A549 (cell line): ENCODE measurements at regions not wholly inside any gene's neighbourhood (a gene's known extent, or its start where the extent isn't known, plus 50 kb on each side); places are given as distances from the start of the nearest gene placed in this dataset.

Source experiments
- ATAC-seq, 2 experiments: fragments of 200-7000 bp in 1 of 2; fragments of >200 bp in 1 of 2; cut with Nextera tagmentation in 1 of 2; cut with Tn5 transposase in 1 of 2; 3 replicates each; pipeline versions ENCODE4 v1.8.0 to v1.9.1; 2018 to 2020; ENCODE audit warnings: mild to moderate bottlenecking in 1 of 2, moderate library complexity in 1 of 2
- CTCF ChIA-PET: fragments of 300-600 bp; sonication (Branson Sonifier 250); formaldehyde crosslinking; extraction: SDS; loops from one replicate; lab custom pipeline; 2021; ENCODE audit warnings: antibody characterized with exemption, inconsistent platforms; lab: Yijun Ruan, JAX
- POLR2A ChIA-PET: fragments of 350-600 bp; formaldehyde crosslinking; extraction: SDS; loops from one replicate; lab custom pipeline; 2021; ENCODE audit warnings: antibody characterized with exemption, inconsistent platforms; lab: Yijun Ruan, JAX
- DNase-seq, 2 experiments: peaks; one replicate each; pipeline versions ENCODE4 v3.0.0 to v3.0.0-alpha.2; 2011 to 2016; ENCODE audit warnings: low read depth in 1 of 2, low spot score in 1 of 2
- FAIRE-seq: peaks from 2 replicates; lab custom pipeline; 2011; peaks lifted over from hg19 to GRCh38; lab: Jason Lieb, UNC
- H3K27ac ChIP-seq, 2 experiments: fragments of >200 bp; sonication (Bioruptor Twin); formaldehyde crosslinking; 3 replicates each; pipeline ENCODE4 v1.5.1; 2016 to 2017
- H3K4me1 ChIP-seq: fragments of >200 bp; sonication (Bioruptor Twin); formaldehyde crosslinking; 3 replicates; pipeline ENCODE4 v1.6.1; 2016
- H3K4me2 ChIP-seq: fragments of >200 bp; sonication (Bioruptor Twin); formaldehyde crosslinking; 3 replicates; pipeline ENCODE4 v1.6.1; 2016
- H3K4me3 ChIP-seq: fragments of >200 bp; sonication (Bioruptor Twin); formaldehyde crosslinking; 3 replicates; pipeline ENCODE4 v1.5.1; 2016
- H3K9me3 ChIP-seq: fragments of >200 bp; sonication (Bioruptor Twin); formaldehyde crosslinking; 3 replicates; pipeline ENCODE4 v1.6.1; 2016
- CHD4 ChIP-seq: fragments of 200-600 bp; sonication (generic); IDR thresholded peaks from 2 replicates; pipeline ENCODE4 v1.6.1; 2016; ENCODE audit warnings: antibody characterized with exemption, mild to moderate bottlenecking, borderline replicate concordance
- EHF ChIP-seq: fragments of 250-450 bp; sonication (Bioruptor Pico); IDR thresholded peaks from 2 replicates; pipeline ENCODE4 v1.5.0; 2020; ENCODE audit warnings: mild to moderate bottlenecking
- EP300 ChIP-seq, 2 experiments: fragments of >200 bp; sonication (Bioruptor Twin); formaldehyde crosslinking; IDR thresholded peaks; 2 replicates in 1 of 2; 3 replicates in 1 of 2; pipeline ENCODE4 v1.6.1; 2016 to 2017
- ESRRA ChIP-seq: fragments of 150-350 bp; IDR thresholded peaks from 2 replicates; pipeline ENCODE4 v1.6.1; 2014; ENCODE audit warnings: mild to moderate bottlenecking, low read length, borderline replicate concordance
- FOSB ChIP-seq: fragments of 250-450 bp; sonication (Bioruptor Pico); IDR thresholded peaks from 2 replicates; pipeline ENCODE4 v1.5.0; 2020; ENCODE audit warnings: mild to moderate bottlenecking, moderate library complexity
- HES2 ChIP-seq: fragments of >200 bp; sonication (Bioruptor Twin); formaldehyde crosslinking; IDR thresholded peaks from 2 replicates; pipeline ENCODE4 v1.6.1; 2016
- HEYL ChIP-seq: fragments of 250-450 bp; sonication (Bioruptor Pico); IDR thresholded peaks from 2 replicates; pipeline ENCODE4 v1.8.0; 2021; ENCODE audit warnings: mild to moderate bottlenecking, moderate library complexity
- HOXA7 ChIP-seq: fragments of 250-450 bp; sonication (Bioruptor Pico); IDR thresholded peaks from 2 replicates; pipeline ENCODE4 v1.5.0; 2020; ENCODE audit warnings: mild to moderate bottlenecking, moderate library complexity
- HOXB5 ChIP-seq: fragments of 250-450 bp; sonication (Bioruptor Pico); IDR thresholded peaks from 2 replicates; pipeline ENCODE4 v1.5.0; 2020; ENCODE audit warnings: mild to moderate bottlenecking, moderate library complexity
- JUN ChIP-seq, 2 experiments: fragments of >200 bp; sonication (Bioruptor Twin); formaldehyde crosslinking; IDR thresholded peaks; 2 replicates in 1 of 2; 3 replicates in 1 of 2; pipeline ENCODE4 v1.6.1; 2016 to 2017
- JUNB ChIP-seq: fragments of >200 bp; sonication (Bioruptor Twin); formaldehyde crosslinking; IDR thresholded peaks from 2 replicates; pipeline ENCODE4 v1.6.1; 2016
- KDM5A ChIP-seq: fragments of 200-600 bp; sonication (generic); IDR thresholded peaks from 2 replicates; pipeline ENCODE4 v1.6.1; 2016; ENCODE audit warnings: antibody characterized with exemption, mild to moderate bottlenecking
- MYC ChIP-seq: IDR thresholded peaks from 2 replicates; pipeline ENCODE4 v1.6.1; 2012; ENCODE audit warnings: mild to moderate bottlenecking, inconsistent platforms, low read length, improper control_type of control experiment, borderline replicate concordance
- POLR2A ChIP-seq: IDR thresholded peaks from 2 replicates; pipeline ENCODE4 v1.6.1; 2012; ENCODE audit warnings: mild to moderate bottlenecking, low read length
- POLR2AphosphoS2 ChIP-seq: conservative IDR thresholded peaks from 2 replicates; pipeline ENCODE4 v1.6.1; 2012; ENCODE audit warnings: low read length, improper control_type of control experiment, inconsistent platforms
- RARB ChIP-seq: fragments of 250-450 bp; sonication (Bioruptor Pico); IDR thresholded peaks from 2 replicates; pipeline ENCODE4 v1.8.0; 2021; ENCODE audit warnings: mild to moderate bottlenecking, moderate library complexity
- REST ChIP-seq: fragments of 200-600 bp; sonication (generic); IDR thresholded peaks from 2 replicates; pipeline ENCODE4 v1.6.1; 2016; ENCODE audit warnings: antibody characterized with exemption, mild to moderate bottlenecking, moderate library complexity
- RFX5 ChIP-seq: fragments of 450-650 bp; IDR thresholded peaks from 2 replicates; pipeline ENCODE4 v1.7.1; 2014; ENCODE audit warnings: antibody characterized with exemption, mild to moderate bottlenecking, moderate library complexity
- RNF2 ChIP-seq: fragments of 200-600 bp; sonication (generic); IDR thresholded peaks from 2 replicates; pipeline ENCODE4 v1.6.1; 2016; ENCODE audit warnings: low read depth, mild to moderate bottlenecking, antibody characterized with exemption, moderate library complexity, borderline replicate concordance
- SREBF2 ChIP-seq: fragments of 450-650 bp; IDR thresholded peaks from 2 replicates; pipeline ENCODE4 v1.6.1; 2014; ENCODE audit warnings: mild to moderate bottlenecking, moderate library complexity
- TFCP2L1 ChIP-seq: fragments of 250-450 bp; sonication (Bioruptor Pico); IDR thresholded peaks from 2 replicates; pipeline ENCODE4 v1.5.0; 2021; ENCODE audit warnings: mild to moderate bottlenecking
- USF2 ChIP-seq: fragments of 450-650 bp; IDR thresholded peaks from 2 replicates; pipeline ENCODE4 v1.6.1; 2014; ENCODE audit warnings: antibody characterized with exemption
- ZC3H11A ChIP-seq: fragments of 450-650 bp; IDR thresholded peaks from 2 replicates; pipeline ENCODE4 v1.6.1; 2014; ENCODE audit warnings: antibody characterized with exemption, mild to moderate bottlenecking
- ZNF302 ChIP-seq: fragments of 250-450 bp; sonication (Bioruptor Pico); IDR thresholded peaks from 2 replicates; pipeline ENCODE4 v1.9.0; 2021; ENCODE audit warnings: inconsistent platforms, mild to moderate bottlenecking, moderate library complexity
- WGBS: methylation state at CpG from one replicate; pipeline ENCODE4 v1.1.6; 2017; ENCODE audit errors: missing lambda C conversion rate; 5-methylcytosine and 5-hydroxymethylcytosine counted together
- TF ChIP-seq, protein P1 (sequence below): fragments of >200 bp; sonication (Bioruptor Twin); formaldehyde crosslinking; IDR thresholded peaks from 3 replicates; pipeline ENCODE4 v1.5.1; 2016
- TF ChIP-seq, protein P2 (sequence below): fragments of 250-450 bp; sonication (Bioruptor Pico); IDR thresholded peaks from 2 replicates; pipeline ENCODE4 v1.5.0; 2020; ENCODE audit warnings: low read depth, mild to moderate bottlenecking, moderate library complexity
- TF ChIP-seq, protein P3 (sequence below): fragments of >200 bp; sonication (Bioruptor Twin); formaldehyde crosslinking; IDR thresholded peaks from 3 replicates; pipeline ENCODE4 v1.6.1; 2016
- TF ChIP-seq, protein P4 (sequence below): IDR thresholded peaks from 2 replicates; pipeline ENCODE4 v1.6.1; 2012; ENCODE audit warnings: low read depth, borderline replicate concordance
- TF ChIP-seq, protein P5 (sequence below): fragments of 250-450 bp; sonication (Bioruptor Pico); IDR thresholded peaks from 2 replicates; pipeline ENCODE4 v1.5.0; 2021; ENCODE audit warnings: mild to moderate bottlenecking, moderate library complexity, borderline replicate concordance

DNA sequence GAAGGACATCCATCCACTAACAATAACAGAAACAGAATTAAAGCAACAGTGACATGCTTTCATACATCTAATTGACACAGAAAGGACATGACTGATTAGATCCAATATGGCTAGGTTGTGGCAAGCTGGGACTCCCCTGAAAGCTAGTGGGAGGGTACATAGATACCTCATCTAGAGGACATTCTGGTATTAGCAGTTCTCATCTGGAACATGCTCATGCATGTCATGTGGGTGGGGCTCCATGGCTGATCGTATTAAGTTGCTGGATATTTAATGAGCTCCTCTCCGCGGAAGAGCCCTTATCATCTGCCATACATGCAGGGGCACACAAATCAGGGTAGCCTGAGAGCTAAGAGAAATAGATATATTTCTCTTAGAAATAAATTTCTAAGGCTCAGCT lies 358.9 kb downstream of the ICE1 start:
- CTCF ChIA-PET, result no interaction called here
- WGBS, result 37% methylated on average over 3 of the region's 3 CpGs
- H3K4me2 ChIP-seq, result no peak overlapping the region
- ATAC-seq (no peak), FAIRE-seq (no peak), DNase-seq (no peak)
- H3K27ac ChIP-seq, result no peak overlapping the region
- POLR2A ChIA-PET, result no interaction called here
- H3K9me3 ChIP-seq, result no peaks in the 10 kb centered on the region
- no peaks in the 10 kb centered on the region for H3K4me1 ChIP-seq
- TF ChIP-seq HES2 (no peak), EHF (CRISPR knock-in tag) (no peak), ZNF302 (CRISPR knock-in tag) (no peak), EP300 (IDR thresholded peaks at IDR 0.05) (no peak), ZC3H11A (no peak), USF2 (no peak), MYC (no peak), JUN (IDR thresholded peaks at IDR 0.05) (no peak), SREBF2 (no peak), POLR2AphosphoS2 (no peak), CHD4 (no peak), FOSB (CRISPR knock-in tag) (no peak), ESRRA (no peak), RNF2 (no peak), TFCP2L1 (no peak), REST (no peak)
- TF ChIP-seq, protein P1, sequence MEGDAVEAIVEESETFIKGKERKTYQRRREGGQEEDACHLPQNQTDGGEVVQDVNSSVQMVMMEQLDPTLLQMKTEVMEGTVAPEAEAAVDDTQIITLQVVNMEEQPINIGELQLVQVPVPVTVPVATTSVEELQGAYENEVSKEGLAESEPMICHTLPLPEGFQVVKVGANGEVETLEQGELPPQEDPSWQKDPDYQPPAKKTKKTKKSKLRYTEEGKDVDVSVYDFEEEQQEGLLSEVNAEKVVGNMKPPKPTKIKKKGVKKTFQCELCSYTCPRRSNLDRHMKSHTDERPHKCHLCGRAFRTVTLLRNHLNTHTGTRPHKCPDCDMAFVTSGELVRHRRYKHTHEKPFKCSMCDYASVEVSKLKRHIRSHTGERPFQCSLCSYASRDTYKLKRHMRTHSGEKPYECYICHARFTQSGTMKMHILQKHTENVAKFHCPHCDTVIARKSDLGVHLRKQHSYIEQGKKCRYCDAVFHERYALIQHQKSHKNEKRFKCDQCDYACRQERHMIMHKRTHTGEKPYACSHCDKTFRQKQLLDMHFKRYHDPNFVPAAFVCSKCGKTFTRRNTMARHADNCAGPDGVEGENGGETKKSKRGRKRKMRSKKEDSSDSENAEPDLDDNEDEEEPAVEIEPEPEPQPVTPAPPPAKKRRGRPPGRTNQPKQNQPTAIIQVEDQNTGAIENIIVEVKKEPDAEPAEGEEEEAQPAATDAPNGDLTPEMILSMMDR, result no peak
- TF ChIP-seq, protein P2, sequence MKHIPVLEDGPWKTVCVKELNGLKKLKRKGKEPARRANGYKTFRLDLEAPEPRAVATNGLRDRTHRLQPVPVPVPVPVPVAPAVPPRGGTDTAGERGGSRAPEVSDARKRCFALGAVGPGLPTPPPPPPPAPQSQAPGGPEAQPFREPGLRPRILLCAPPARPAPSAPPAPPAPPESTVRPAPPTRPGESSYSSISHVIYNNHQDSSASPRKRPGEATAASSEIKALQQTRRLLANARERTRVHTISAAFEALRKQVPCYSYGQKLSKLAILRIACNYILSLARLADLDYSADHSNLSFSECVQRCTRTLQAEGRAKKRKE (CRISPR knock-in tag), result no peak
- TF ChIP-seq, protein P3, sequence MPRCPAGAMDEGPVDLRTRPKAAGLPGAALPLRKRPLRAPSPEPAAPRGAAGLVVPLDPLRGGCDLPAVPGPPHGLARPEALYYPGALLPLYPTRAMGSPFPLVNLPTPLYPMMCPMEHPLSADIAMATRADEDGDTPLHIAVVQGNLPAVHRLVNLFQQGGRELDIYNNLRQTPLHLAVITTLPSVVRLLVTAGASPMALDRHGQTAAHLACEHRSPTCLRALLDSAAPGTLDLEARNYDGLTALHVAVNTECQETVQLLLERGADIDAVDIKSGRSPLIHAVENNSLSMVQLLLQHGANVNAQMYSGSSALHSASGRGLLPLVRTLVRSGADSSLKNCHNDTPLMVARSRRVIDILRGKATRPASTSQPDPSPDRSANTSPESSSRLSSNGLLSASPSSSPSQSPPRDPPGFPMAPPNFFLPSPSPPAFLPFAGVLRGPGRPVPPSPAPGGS, result no peak
- H3K4me3 ChIP-seq, result no peak overlapping the region

DNA sequence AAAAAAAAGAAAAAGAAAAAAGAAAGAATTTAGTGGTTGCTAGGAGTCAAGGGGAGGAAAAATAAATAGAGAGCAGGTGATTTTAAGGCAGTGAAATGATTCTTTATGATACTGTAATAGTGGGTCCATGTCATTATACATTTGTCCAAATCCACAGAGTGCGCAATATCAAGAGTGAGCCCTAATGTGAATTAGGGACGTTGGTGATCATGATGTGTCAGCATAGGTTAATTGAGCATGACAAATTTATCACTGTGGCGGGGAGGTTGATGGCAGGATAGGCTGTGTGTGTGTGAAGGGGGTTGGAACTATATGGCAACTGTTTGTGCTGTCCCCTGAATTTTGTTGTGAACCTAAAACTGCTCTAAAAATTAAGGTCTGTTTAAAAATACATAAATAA lies 357.8 kb downstream of the ICE1 start:
- DNase-seq, result no peak
- WGBS, result 34% methylated on average over 3 of the region's 3 CpGs
- FAIRE-seq, result no peak
- H3K4me1 ChIP-seq, result no peaks in the 10 kb centered on the region
- POLR2A ChIA-PET, result no interaction called here
- H3K9me3 ChIP-seq, result no peaks in the 10 kb centered on the region
- no peak overlapping the region for H3K27ac ChIP-seq
- no peak for ATAC-seq
- H3K4me3 ChIP-seq, result no peak overlapping the region
- CTCF ChIA-PET, result no interaction called here
- H3K4me2 ChIP-seq, result no peak overlapping the region
- no peak for TF ChIP-seq ESRRA
- TF ChIP-seq RARB (CRISPR knock-in tag), result no peak
- TF ChIP-seq KDM5A, result no peak
- no peak for TF ChIP-seq HOXB5
- no peak for TF ChIP-seq RFX5
- TF ChIP-seq EP300 (IDR thresholded peaks at IDR 0.05), result no peak
- no peak for TF ChIP-seq EHF (CRISPR knock-in tag)
- TF ChIP-seq, protein P4, sequence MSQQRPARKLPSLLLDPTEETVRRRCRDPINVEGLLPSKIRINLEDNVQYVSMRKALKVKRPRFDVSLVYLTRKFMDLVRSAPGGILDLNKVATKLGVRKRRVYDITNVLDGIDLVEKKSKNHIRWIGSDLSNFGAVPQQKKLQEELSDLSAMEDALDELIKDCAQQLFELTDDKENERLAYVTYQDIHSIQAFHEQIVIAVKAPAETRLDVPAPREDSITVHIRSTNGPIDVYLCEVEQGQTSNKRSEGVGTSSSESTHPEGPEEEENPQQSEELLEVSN, result no peak
- no peak for TF ChIP-seq HEYL
- TF ChIP-seq, protein P5, sequence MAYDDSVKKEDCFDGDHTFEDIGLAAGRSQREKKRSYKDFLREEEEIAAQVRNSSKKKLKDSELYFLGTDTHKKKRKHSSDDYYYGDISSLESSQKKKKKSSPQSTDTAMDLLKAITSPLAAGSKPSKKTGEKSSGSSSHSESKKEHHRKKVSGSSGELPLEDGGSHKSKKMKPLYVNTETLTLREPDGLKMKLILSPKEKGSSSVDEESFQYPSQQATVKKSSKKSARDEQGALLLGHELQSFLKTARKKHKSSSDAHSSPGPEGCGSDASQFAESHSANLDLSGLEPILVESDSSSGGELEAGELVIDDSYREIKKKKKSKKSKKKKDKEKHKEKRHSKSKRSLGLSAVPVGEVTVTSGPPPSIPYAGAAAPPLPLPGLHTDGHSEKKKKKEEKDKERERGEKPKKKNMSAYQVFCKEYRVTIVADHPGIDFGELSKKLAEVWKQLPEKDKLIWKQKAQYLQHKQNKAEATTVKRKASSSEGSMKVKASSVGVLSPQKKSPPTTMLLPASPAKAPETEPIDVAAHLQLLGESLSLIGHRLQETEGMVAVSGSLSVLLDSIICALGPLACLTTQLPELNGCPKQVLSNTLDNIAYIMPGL, result no peak
- TF ChIP-seq POLR2A, result no peak
- no peak for TF ChIP-seq JUNB
- no peak for TF ChIP-seq HOXA7
